NCI-H128 (cell line): ENCODE measurements at regions not wholly inside any gene's neighbourhood (a gene's known extent, or its start where the extent isn't known, plus 50 kb on each side); places are given as distances from the start of the nearest gene placed in this dataset.

Source experiments
- DNase-seq: peaks from one replicate; lab custom pipeline; 2025; ENCODE audit not compliant: unreplicated experiment; lab: John Stamatoyannopoulos, UW

DNA sequence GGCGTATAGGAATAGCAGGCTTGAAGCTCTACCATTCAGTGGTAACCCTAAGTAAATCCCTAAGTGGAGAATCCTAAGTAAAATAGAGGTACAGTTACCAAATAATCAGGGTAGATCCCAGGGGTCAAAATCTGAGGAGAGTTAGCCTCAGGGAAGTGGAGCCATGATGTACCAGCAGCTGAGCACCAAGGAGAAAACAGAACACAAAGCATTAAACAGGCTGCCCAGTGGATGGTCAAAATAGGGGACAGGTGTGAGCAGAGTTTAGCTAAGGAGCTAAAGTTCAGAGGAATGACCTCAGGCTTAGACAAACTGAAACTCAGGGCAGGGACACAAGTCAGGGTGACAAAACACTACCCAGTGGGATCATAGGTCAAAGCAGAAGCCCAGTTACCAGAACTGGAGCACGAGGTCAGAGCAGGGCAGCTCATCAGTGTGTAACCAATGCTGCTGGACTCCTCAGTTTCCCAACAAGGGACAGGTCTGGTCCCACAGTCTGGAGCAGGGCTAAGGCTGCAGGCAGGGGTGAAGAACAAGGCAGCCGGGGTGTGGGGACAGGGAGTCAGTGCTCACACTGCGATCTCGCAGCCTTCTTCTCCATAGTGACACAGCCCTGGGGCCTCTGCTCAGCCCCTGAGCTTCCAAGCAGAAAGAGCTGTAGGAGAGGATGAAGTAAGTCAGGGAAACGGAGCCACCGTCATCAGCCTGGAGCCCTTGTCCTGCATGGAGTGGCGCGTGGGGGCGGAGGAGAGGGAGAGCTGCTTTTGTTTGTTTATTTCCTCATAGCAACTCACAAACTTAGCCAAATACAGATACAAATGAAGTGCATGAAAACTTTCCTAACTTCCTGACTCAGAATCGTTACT lies 264.0 kb downstream of the MREG start:
- no peak for DNase-seq

GRCh38 chr2:215748446-215748845 lies 264.9 kb downstream of the MREG start:
- DNase-seq = no peak

GRCh38 chr2:215746887-215747615 lies 266.3 kb downstream of the MREG start:
- DNase-seq = no peak

GRCh38 chr2:215746226-215746886 lies 267.0 kb downstream of the MREG start:
- no peak for DNase-seq

DNA sequence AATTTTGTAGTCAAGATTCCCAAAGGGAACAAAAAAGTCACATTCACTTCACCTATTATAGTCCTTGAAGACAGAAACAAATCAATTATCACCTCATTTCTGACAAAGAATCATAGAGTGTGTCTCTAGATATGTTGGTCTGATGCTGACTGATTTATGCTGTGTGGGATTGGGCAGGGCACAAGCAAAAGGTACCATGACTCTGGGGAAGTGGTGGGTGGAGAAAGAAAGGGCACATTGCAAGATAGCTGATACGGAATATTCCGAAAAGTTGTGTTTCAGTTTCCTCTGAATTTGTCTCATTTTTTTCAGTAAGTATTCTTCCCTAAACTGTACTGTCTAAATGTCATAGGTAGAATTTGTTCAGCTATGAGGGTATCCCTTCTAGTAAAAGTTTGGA lies 268.0 kb downstream of the MREG start:
- DNase-seq = no peak

DNA sequence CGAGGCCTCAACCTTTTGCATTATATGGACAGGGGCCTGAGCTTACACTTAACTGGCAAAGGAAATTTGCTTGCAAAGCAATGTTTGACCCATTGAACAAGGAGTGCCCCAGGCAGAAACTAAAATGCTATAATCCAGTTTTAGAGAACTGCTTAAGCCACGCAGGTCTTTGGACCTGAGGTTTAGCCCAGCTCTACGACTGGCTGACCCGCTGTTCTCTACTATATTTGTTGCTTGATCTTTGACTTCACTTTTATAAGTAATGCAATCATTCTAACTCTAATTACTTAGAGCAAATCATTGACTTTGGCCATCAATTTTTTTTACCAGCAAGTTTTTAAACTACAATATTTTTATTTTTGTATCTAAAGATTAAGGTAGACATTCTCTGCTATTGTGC lies 268.8 kb downstream of the MREG start:
- DNase-seq = no peak

DNA sequence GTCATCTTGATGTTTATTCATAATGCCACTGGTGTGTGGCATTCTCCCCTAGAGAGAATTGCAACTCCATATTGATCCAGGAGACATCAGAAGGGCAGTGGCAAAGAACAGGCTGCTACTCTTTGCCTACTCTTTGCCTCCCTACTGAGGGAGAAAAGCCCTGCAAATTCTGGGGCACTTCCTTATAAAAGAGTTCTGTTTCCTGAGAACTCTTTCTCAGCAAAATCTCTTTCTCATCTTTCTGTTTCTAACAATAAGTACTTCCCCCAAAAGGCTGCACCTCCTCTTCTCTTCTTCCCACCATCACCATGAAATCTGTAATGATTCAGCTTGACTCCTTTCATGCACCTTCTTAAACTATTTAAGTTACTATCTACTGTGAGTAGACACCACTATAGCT lies 270.3 kb downstream of the MREG start:
- DNase-seq = no peak

DNA sequence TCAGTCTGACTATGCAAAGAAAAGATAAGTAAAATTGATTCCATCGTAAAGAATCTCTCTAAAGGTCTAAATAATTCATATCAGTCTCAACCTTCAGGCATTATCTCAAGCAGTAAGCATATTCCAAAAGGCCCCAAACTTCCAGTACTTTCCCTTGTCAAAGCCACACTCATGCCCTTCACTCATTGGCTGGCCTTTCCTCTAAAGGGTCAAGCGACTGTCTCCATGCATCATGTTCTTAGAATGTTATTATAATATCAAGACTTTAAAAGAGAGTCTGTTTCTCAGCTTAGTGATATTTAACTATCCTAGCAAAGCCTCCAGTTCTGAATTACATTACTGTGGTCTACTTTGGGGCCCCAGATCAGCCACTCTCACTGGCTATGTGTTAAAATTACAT lies 271.3 kb downstream of the MREG start:
- DNase-seq = no peak

GRCh38 chr2:215740071-215740470 lies 273.3 kb downstream of the MREG start:
- DNase-seq = no peak

- no peak for DNase-seq
Measured at GRCh38 chr2:215738351-215738750, 275.0 kb downstream of the MREG start.

GRCh38 chr2:215737477-215737876 lies 275.9 kb downstream of the MREG start:
- DNase-seq = no peak

GRCh38 chr2:215736653-215737290 lies 276.6 kb downstream of the MREG start:
- DNase-seq = no peak

- no peak for DNase-seq
Measured at GRCh38 chr2:215731108-215731658, 282.2 kb downstream of the MREG start.

DNA sequence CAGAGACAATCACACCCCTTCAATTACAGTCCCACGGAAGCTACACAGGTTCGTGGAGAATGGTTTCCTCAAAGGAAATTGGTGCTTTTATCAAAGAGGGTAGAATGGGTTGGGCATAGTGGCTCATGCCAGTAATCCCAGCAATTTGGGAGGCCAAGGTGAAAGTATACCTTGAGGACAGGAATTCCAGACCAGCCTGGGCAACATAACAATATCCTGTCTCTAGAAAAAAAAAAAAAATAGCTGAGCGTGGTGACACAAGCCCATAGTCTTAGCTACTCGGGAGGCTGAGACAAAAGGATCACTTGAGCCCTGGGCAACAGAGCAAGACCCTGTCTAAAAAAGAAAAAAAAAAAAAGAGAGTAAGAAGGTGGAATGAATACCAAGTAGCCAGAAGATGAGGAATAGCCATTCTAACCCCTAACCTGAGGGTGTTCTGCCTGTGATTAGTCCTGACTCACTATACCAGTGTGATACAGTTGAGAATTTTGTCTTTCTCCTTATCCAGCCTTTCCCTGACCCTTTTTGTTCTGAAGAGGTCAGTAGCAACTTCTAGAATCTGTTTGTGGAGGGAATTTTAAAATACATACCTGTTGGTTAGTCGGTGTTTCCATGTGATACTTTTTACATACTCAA lies 283.2 kb downstream of the MREG start:
- no peak for DNase-seq

GRCh38 chr2:215728504-215729065 lies 284.8 kb downstream of the MREG start:
- no peak for DNase-seq

GRCh38 chr2:215727507-215728503 lies 285.5 kb downstream of the MREG start:
- DNase-seq = no peak

DNA sequence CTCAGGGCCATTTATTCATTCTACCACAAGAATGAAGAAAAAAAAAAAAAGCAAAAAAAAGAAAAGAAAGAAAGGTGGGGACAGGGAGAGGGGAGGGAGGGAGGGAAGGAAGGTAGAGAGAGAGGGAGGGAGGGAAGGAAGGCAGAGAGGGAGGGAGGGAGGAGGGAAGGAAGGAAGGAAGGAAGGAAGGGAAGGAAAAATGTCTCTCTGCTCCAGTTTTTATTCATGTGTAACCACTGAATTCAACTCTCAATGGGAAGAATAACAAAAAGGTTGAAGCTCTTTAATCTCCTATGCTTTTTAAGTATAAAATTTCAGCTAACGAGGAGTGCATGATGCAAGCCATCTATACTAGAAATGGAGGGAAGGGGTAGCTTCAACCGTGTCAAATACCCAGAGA lies 287.3 kb downstream of the MREG start:
- no peak for DNase-seq

GRCh38 chr2:215724146-215724545 lies 288.3 kb upstream of the FN1 start:
- no peak for DNase-seq

GRCh38 chr2:215723631-215724011 lies 287.8 kb upstream of the FN1 start:
- no peak for DNase-seq
